ENCODE measurements at regions not wholly inside any gene's neighbourhood (a gene's known extent, or its start where the extent isn't known, plus 50 kb on each side); places are given as distances from the start of the nearest gene placed in this dataset.
"Not testable (repeated sequence)": the region's sequence is repeated elsewhere in the genome, so short reads cannot be mapped to it uniquely, and the experiment has no call there.

- not testable (repeated sequence) for DNase-seq
Measured at GRCh38 chr5:34331928-34332454, 289.0 kb upstream of the C1QTNF3 start.

- DNase-seq = not testable (repeated sequence)
Measured at GRCh38 chr5:34339408-34340001, 296.5 kb upstream of the C1QTNF3 start.

DNA sequence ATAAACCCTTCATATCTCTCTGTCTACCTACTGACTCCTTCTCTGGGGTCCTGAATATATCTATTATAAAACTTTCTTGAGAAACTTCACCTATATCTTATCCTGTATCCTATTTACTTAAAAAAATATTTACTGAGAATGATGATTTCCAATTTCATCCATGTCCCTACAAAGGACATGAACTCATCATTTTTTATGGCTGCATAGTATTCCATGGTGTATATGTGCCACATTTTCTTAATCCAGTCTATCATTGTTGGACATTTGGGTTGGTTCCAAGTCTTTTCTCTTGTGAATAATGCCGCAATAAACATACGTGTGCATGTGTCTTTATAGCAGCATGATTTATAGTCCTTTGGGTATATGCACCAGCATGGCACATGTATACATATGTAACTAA is 301.7 kb upstream of the RAI14 start:
- not testable (repeated sequence) for DNase-seq

GRCh38 chr5:34371417-34371816 is 284.7 kb upstream of the RAI14 start:
- not testable (repeated sequence) for DNase-seq

DNA sequence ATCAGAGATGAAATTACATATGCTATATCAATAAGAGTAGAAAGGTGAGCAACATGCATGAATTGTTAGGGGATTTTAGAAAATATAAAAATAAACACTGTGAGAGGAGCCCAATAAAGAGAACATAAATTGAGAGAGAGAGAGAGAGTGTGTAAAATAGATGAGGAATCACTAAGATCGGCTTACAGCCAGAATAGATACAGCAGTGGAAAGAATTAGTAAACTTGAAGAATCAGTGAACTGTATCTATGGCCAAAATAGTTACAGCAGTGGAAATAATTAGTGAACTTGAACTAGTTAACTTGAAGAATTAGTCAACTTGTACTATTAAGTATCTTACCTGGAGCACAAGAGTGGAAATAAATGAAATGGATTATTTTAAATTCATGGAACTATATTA is 284.3 kb upstream of the RAI14 start:
- not testable (repeated sequence) for DNase-seq

DNA sequence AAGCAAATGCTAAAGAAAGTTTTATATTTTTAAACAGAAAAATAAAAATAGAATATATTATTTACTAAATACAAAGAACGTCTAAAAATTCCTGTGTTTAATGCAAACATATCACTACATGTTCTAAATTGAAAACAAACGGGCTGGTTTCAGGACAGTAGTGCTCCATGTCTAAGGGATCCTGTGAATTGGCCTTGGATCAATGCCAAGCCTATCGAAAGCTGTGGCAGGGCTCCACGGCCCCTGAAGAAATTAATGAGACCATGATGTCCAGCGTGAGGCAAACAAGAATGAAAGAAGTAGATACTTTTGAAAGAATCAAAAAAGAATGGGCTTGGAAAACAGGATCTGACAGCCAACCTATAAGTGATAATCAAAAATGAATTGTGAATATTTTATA is 283.4 kb upstream of the RAI14 start:
- DNase-seq = not testable (repeated sequence)

GRCh38 chr5:34377651-34378050 is 278.5 kb upstream of the RAI14 start:
- DNase-seq = not testable (repeated sequence)

- DNase-seq = not testable (repeated sequence)
Measured at GRCh38 chr5:34378498-34378897, 277.6 kb upstream of the RAI14 start.

- not testable (repeated sequence) for DNase-seq
Measured at GRCh38 chr5:34388754-34389153, 267.4 kb upstream of the RAI14 start.

- DNase-seq = no peak
Measured at GRCh38 chr5:34409373-34409772, 246.8 kb upstream of the RAI14 start.

DNA sequence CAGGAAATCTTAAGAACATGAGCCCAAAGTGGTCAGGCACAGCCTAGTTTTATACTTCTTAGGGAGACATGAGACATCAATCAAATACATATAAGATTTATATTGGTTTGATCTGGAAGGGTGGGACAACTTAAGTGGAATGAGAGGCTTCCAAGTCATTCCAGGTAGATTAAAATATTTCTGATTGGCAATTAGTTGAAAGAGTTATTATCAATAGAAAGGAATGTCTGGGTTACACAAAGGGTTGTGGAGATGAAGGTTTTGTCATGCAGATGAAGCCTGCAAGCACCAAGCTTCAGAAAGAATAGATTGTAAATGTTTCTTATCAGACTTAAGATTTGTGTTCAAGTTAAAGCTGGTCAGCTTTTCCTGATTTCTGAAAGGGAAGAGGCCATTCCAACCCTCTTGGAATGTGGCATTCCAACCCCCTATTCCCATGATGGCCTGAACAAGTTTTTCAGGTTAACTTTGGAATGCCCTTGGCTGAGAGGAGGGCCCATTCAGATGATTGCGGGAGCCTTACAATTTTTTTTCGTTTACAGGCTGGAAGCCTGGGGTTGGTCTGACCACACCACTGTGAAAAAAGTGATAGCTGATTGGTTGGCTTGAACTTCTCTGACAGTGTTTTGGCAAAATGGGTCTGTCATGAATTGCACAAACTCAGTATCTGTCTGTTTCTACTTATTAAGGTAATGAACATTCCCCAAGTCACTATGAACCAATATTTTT is 245.6 kb upstream of the RAI14 start:
- DNase-seq = no peak

DNA sequence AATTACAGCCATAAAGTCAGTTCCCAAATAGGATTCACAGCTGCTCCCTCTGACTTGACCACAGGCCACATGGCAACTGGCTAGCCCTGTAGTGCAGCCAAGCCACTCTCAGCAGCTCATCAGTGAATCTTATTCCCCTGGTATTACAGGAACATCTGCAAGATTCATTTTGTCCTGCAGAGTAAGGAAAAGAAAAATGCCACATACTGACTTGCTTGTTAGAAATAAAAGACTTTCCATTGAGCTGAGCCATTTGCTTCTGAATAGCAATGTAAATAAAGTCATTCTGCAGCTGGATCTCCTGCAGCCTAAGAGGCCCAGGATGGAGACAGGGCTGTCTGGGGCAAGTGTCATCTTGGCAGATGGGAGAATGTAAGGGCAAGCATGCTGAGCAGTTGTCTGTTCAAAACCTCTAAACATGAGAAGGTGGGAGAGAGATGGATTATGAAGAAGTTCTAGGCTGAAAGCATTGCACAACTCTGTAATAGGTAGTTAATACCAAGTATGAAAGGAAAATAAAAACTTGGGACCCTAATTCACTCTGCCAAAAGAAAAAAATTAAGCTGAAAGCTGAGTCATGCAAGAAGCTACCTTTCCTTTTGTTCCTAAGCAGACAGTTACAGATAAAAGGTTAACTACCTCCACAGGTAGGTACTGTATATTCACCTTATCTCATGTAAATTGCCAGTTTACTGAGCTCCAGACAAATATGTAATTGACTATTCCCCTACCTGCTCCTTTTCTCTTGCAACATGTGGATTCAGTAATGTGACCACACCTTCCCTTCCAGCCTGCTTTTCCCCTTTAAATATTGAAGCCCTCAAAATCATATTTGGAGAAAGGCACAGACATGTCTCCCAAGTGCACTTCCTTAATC is 244.4 kb upstream of the RAI14 start:
- DNase-seq = no peak

- DNase-seq = no peak
Measured at GRCh38 chr5:34412736-34413135, 243.4 kb upstream of the RAI14 start.

DNA sequence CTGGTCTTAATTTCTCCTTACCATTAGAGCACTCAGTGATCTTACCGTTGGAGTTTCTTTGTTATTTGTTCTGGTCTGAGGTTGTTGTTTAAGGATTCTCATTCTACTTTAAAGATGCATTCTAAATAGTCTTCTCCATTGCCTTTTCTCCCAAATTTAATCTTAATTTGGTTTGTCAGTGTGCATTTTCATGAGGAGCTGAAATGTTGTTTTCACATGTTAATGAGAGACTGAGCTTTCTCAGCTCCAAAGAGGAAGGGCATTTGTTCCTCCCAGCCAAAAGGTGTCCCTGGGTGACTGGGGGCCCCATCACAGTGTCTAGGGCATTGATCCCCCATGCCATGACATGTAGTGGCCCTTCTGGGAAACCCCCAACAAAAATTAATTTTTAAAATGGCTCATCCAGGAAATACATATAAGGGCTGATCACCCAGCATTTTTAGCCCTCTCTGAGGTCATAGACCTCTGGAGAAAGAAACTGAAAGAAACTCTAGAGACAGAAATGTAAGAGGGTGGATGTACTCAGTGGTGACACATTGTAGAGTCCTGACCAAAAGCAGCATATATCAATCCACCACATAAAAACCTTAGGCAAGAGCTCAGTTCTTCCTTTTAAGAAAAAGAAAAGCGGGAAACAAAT is 240.4 kb upstream of the RAI14 start:
- DNase-seq = no peak

DNA sequence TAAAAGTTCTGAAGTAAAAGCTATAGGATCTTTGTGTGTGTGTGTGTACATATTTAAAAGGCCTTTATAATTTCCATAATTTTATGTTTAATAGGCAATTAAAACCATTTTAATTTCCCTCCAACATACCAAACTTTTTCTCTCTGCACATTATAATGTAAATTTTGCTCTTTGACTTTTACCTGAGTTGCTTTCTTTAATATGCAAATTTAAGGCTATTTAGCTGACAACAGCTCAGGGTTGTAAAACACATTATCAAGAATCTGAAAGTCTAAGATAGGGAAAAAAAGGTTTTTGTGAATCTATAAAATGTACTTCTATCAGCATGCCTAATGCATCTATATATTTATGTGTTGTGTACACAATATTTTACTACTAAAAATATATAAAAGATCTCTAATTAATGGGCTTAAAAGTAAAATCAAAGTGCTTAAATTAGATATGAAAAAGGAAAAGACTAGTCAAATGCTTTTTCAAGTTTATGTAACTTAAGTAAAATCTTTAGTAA is 239.6 kb upstream of the RAI14 start:
- no peak for DNase-seq

DNA sequence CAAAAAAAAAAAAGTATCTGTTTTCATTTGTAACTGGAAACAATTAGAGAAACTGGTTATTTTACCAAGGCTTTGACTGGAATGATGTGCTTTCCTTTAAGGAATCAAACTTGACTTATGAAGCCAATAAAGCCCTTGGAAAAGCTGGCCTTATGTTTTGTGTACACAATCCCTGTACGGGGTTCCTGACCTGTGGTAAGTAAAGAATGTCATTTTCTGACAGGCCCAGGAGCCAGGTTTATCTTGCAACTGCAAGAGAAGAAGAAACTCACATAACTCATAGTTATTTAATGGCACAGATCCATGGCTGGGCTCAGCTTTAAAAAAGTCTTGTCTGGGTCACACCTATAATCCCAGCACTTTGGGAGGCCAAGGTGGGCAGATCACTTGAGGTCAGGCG is 235.9 kb upstream of the RAI14 start:
- not testable (repeated sequence) for DNase-seq

GRCh38 chr5:34436761-34437501 is 219.2 kb upstream of the RAI14 start:
- DNase-seq = no peak

DNA sequence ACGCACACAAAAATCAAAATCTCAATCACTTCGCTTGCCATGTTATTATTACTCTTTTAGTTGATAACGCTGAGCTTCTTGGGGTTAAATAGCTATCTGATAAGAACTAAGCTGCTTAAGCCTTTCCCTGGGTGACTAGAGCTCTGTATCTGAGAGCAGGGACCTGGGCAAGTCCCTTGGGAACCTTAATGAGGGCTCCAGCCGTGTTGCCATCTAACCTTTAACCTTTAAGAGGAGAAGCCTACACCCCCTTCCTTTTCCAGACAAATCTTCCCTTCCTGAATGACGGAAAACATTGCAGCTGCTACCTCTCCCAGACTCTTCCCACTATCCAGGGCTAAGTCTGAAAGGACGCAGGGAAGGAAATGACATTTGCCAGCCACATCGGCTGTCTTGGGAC is 216.5 kb upstream of the RAI14 start:
- DNase-seq = no peak

- not testable (repeated sequence) for DNase-seq
Measured at GRCh38 chr5:34441767-34442166, 214.4 kb upstream of the RAI14 start.

- DNase-seq = no peak
Measured at GRCh38 chr5:34447424-34447823, 208.7 kb upstream of the RAI14 start.

DNA sequence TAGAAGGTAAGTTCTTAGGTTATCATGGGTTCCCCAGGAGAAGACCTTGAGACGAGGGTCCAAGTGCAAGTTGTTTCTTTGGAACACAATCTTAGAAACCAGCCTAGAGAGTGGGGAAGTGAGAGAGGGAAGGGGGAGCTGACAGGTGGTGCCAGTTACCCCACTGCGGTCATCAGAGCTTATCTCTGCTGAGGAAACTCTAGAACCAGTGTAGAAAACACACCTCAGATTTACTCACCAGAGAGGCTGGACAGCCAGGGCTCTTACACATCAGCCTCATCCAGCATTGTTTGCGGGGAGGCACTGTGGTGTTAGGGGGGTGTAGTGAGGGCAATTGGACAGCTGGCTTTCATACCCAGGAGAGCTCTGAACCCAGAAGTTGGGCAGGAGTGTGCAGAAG is 206.5 kb upstream of the RAI14 start:
- no peak for DNase-seq

DNA sequence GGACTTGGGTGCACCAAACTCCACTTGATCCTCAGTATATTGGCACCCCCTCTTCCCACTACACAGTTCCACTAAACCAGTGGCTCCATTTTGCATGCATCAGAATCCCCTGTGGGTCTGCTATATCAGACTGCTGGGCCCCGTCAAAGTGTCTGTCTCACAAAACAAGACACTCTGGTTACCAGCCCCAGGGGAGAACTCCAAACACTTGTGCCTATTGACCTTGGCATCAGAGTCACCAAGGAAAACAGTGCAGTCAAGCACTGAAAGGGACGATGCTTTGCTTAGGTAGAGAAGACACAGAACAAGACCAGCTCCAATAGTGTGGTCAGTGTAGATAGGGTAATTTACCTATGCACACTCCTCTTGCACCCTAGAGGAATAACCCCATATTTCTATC is 205.8 kb upstream of the RAI14 start:
- no peak for DNase-seq

Measured in stimulated activated CD4-positive, alpha-beta T cell treated with anti-CD3 and anti-CD28 coated beads, Interleukin-15, amount 100 ng/mL, for 24 hours (primary cell).